PC-3 (cell line): ENCODE measurements at regions not wholly inside any gene's neighbourhood (a gene's known extent, or its start where the extent isn't known, plus 50 kb on each side); places are given as distances from the start of the nearest gene placed in this dataset.

Experiments used
- ATAC-seq: fragments of 200-7000 bp; cut with Tn5 transposase; 2 replicates; pipeline ENCODE4 v1.9.1; 2020; ENCODE audit warnings: mild to moderate bottlenecking, moderate library complexity
- BruUV-seq: library from RNA; stranded (reverse); fragments of 400-500 nt; replicated peaks from 2 replicates; lab custom pipeline; 2021; lab: Mats Ljungman, UMichigan
- CTCF ChIA-PET: fragments of 300-600 bp; sonication (Branson Sonifier 250); formaldehyde crosslinking; loops from one replicate; lab custom pipeline; 2022; ENCODE audit warnings: antibody characterized with exemption; lab: Charles Lee
- POLR2A ChIA-PET: fragments of 300-600 bp; sonication (Branson Sonifier 250); formaldehyde crosslinking; loops from one replicate; lab custom pipeline; 2022; ENCODE audit warnings: antibody characterized with exemption; ENCODE audit not compliant: unreplicated experiment; lab: Charles Lee
- DNase-seq: peaks from one replicate; pipeline ENCODE4 v3.0.0-alpha.2; 2015
- H2AFZ ChIP-seq: fragments of 300-600 bp; sonication (generic); 2 replicates; pipeline ENCODE4 v1.6.0; 2016; ENCODE audit warnings: antibody characterized with exemption, low read length
- H3F3A ChIP-seq: fragments of 300-600 bp; sonication (generic); one replicate; pipeline ENCODE4 v1.6.0; 2017; ENCODE audit warnings: antibody characterized with exemption, low read length, control low read depth, mild to moderate bottlenecking; ENCODE audit not compliant: unreplicated experiment
- H3K27ac ChIP-seq: fragments of 300-600 bp; sonication (generic); 2 replicates; pipeline ENCODE4 v1.5.1; 2016; ENCODE audit warnings: mild to moderate bottlenecking, low read length
- H3K27me3 ChIP-seq: fragments of 300-600 bp; sonication (generic); 2 replicates; pipeline ENCODE4 v1.6.1; 2016; ENCODE audit warnings: low read length, mixed read lengths
- H3K36me3 ChIP-seq: fragments of 300-600 bp; sonication (generic); 2 replicates; pipeline ENCODE4 v1.6.1; 2016; ENCODE audit warnings: low read depth, mixed run types, low read length, mixed read lengths
- H3K4me1 ChIP-seq: fragments of 300-600 bp; sonication (generic); 2 replicates; pipeline ENCODE4 v1.5.1; 2016; ENCODE audit warnings: low read length; ENCODE audit not compliant: insufficient read depth
- H3K4me2 ChIP-seq: fragments of 300-600 bp; sonication (generic); 2 replicates; pipeline ENCODE4 v1.6.0; 2016; ENCODE audit warnings: low read length
- H3K4me3 ChIP-seq: fragments of 300-600 bp; sonication (generic); 2 replicates; pipeline ENCODE4 v1.5.1; 2016; ENCODE audit warnings: mild to moderate bottlenecking, low read length, mixed read lengths
- H3K79me2 ChIP-seq: fragments of 300-600 bp; sonication (generic); 2 replicates; pipeline ENCODE4 v1.6.1; 2017; ENCODE audit warnings: low read length, mixed read lengths
- H3K9ac ChIP-seq: fragments of 300-600 bp; sonication (generic); 2 replicates; pipeline ENCODE4 v1.6.0; 2016; ENCODE audit warnings: mild to moderate bottlenecking, low read length
- H3K9me2 ChIP-seq: fragments of 300-600 bp; sonication (generic); replicated peaks from 2 replicates; pipeline ENCODE4 v1.6.1; 2016; ENCODE audit warnings: mixed run types, low read length, mixed read lengths
- H3K9me3 ChIP-seq: fragments of 300-600 bp; sonication (generic); 2 replicates; pipeline ENCODE4 v1.6.1; 2016; ENCODE audit warnings: low read length, mixed read lengths
- H4K20me1 ChIP-seq: fragments of 300-600 bp; sonication (generic); 2 replicates; pipeline ENCODE4 v1.6.1; 2016; ENCODE audit warnings: low read length, mixed read lengths
- EZH2 ChIP-seq: fragments of 300-600 bp; sonication (generic); IDR thresholded peaks from one replicate; pipeline ENCODE4 v1.6.1; 2017; ENCODE audit warnings: antibody characterized with exemption, mild to moderate bottlenecking, low read length; ENCODE audit not compliant: unreplicated experiment
- EZH2phosphoT487 ChIP-seq: fragments of 300-600 bp; sonication (generic); IDR thresholded peaks from 2 replicates; pipeline ENCODE4 v1.6.1; 2018; ENCODE audit warnings: mild to moderate bottlenecking, antibody characterized with exemption, low read length, borderline replicate concordance
- intact Hi-C: fragments of 100-400 bp; cut with micrococcal nuclease; formaldehyde crosslinking; loops from 2 replicates; pipeline ENCODE4 v1.9.0; 2023
- TF ChIP-seq, protein P1 (sequence below): fragments of 300-600 bp; sonication (generic); conservative IDR thresholded peaks from 2 replicates; pipeline ENCODE4 v1.5.1; 2017; ENCODE audit warnings: antibody characterized with exemption, low read depth, mild to moderate bottlenecking, low read length

DNA sequence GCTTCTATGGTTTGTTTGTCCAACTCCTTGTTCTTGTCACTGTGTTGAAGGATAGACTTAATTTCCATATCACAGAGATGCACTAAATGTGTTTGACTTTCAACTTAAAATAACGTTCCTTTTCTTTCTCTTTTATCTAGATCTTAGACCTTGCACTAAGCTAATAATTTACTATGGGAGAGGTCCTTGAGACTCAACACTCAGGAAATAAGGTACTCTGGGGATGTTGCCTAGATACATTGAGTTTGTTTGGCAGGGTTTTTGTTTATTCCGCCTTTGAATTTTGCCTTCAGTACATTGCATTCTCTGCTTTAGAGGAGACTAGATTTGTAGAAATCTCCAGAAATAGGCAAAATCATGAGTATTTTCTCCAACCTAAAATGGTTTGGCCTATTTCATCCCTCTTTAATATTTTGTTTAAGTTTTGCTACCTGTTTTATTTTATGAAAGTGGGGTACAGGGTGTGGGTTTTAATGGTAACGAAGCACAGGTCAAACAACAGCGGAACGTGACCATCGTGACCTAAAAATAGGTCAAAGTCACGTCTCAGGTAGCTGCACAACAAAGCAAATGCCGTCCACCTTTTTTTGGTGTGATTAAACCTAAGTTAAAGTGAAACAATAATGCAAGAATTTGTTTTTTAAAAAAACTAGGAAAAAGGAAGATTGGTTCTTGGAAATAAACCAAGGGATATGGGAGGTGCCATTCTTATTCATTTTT is 115.3 kb upstream of the CPSF6 start:
- CTCF ChIA-PET, result no interaction called here
- no TSS peak for BruUV-seq
- intact Hi-C loops, result no loop called here

DNA sequence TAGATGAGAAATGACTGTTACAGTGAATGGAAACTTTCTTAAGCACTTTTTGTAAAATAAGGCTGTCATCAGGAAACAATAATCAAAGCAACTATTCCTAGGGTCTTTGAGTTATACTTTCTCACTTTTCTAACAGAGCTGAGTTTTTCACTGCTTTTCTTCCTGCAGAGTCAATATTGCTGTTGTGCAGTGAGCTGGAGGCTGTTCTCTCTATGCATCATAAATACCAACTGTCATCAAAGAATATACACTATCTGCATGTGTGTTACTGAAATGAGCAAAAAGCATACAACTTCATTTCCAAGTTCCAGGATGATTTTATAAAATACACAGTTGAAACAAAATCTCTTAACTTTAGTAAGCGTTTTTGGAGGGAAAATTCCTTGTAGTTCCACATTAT is 110.4 kb upstream of the CPSF6 start:
- H2AFZ ChIP-seq, result no peak overlapping the region
- BruUV-seq, result no TSS peak
- H3K27ac ChIP-seq, result no peak overlapping the region
- no peak overlapping the region for H3K4me2 ChIP-seq
- DNase-seq, result no peak
- H3K9ac ChIP-seq, result no peak overlapping the region
- intact Hi-C loops, result no loop called here
- no peaks in the 10 kb centered on the region for H4K20me1 ChIP-seq
- POLR2A ChIA-PET, result no interaction called here
- H3K9me2 ChIP-seq, result no peaks in the 10 kb centered on the region
- no peaks in the 10 kb centered on the region for H3K36me3 ChIP-seq
- CTCF ChIA-PET, result no interaction called here
- no peak for TF ChIP-seq EZH2phosphoT487
- TF ChIP-seq EZH2, result no peak
- TF ChIP-seq, protein P1, sequence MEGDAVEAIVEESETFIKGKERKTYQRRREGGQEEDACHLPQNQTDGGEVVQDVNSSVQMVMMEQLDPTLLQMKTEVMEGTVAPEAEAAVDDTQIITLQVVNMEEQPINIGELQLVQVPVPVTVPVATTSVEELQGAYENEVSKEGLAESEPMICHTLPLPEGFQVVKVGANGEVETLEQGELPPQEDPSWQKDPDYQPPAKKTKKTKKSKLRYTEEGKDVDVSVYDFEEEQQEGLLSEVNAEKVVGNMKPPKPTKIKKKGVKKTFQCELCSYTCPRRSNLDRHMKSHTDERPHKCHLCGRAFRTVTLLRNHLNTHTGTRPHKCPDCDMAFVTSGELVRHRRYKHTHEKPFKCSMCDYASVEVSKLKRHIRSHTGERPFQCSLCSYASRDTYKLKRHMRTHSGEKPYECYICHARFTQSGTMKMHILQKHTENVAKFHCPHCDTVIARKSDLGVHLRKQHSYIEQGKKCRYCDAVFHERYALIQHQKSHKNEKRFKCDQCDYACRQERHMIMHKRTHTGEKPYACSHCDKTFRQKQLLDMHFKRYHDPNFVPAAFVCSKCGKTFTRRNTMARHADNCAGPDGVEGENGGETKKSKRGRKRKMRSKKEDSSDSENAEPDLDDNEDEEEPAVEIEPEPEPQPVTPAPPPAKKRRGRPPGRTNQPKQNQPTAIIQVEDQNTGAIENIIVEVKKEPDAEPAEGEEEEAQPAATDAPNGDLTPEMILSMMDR, result no peak
- no peaks in the 10 kb centered on the region for H3K9me3 ChIP-seq
- no peaks in the 10 kb centered on the region for H3K4me1 ChIP-seq
- ATAC-seq, result no peak
- H3K4me3 ChIP-seq, result no peak overlapping the region
- no peaks in the 10 kb centered on the region for H3F3A ChIP-seq
- H3K79me2 ChIP-seq, result no peaks in the 10 kb centered on the region
- H3K27me3 ChIP-seq, result no peaks in the 10 kb centered on the region

More for the DNA sequence above, 115.3 kb upstream of the CPSF6 start:
- Histone ChIP-seq H3K4me1 (no peaks in the 10 kb centered on the region), H2AFZ (no peak overlapping the region), H3K27me3 (no peaks in the 10 kb centered on the region), H3K9me2 (no peaks in the 10 kb centered on the region), H3K27ac (no peak overlapping the region), H3K36me3 (no peaks in the 10 kb centered on the region), H3K4me3 (no peak overlapping the region), H4K20me1 (no peaks in the 10 kb centered on the region), H3K4me2 (no peak overlapping the region), H3K9me3 (no peaks in the 10 kb centered on the region), H3F3A (no peaks in the 10 kb centered on the region), H3K79me2 (no peaks in the 10 kb centered on the region), H3K9ac (no peak overlapping the region)
- ATAC-seq (no peak), DNase-seq (no peak)
- TF ChIP-seq EZH2 (no peak), EZH2phosphoT487 (no peak)
- TF ChIP-seq, protein P1, result no peak
- POLR2A ChIA-PET, result no interaction called here

DNA sequence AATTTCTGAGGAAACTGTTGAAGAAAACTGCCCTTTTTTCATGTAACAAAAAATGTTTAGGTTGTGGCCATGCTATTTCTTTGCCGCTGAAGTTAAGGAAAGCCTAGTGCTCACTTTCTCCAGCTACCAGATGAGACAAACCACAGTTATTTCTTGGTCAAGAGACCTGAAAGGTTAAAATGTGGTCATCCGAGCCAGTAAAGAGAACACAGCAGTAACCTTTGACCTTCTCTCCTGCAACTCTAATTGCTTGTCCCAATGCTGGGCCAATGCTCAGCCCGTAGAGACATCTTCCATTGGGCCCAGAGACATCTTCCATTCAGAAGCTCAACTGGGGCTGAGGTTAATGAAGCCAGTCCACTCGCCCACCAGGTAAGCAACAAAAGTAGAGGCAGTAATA is 109.8 kb upstream of the CPSF6 start:
- no peak overlapping the region for H2AFZ ChIP-seq
- no peaks in the 10 kb centered on the region for H3K4me1 ChIP-seq
- no peaks in the 10 kb centered on the region for H4K20me1 ChIP-seq
- H3K4me2 ChIP-seq, result no peak overlapping the region
- H3K9ac ChIP-seq, result no peak overlapping the region
- BruUV-seq, result no TSS peak
- H3K9me3 ChIP-seq, result no peaks in the 10 kb centered on the region
- TF ChIP-seq, protein P1, result no peak
- TF ChIP-seq EZH2phosphoT487 (no peak), EZH2 (no peak)
- DNase-seq (no peak), ATAC-seq (no peak)
- H3K27me3 ChIP-seq, result no peaks in the 10 kb centered on the region
- H3K9me2 ChIP-seq, result no peaks in the 10 kb centered on the region
- H3K27ac ChIP-seq, result no peak overlapping the region
- intact Hi-C loops, result no loop called here
- CTCF ChIA-PET, result no interaction called here
- no peaks in the 10 kb centered on the region for H3F3A ChIP-seq
- POLR2A ChIA-PET, result no interaction called here
- no peaks in the 10 kb centered on the region for H3K79me2 ChIP-seq
- no peaks in the 10 kb centered on the region for H3K36me3 ChIP-seq
- H3K4me3 ChIP-seq, result no peak overlapping the region
